Germinal center (tissue), 1 donor: ENCODE measurements at regions not wholly inside any gene's neighbourhood (a gene's known extent, or its start where the extent isn't known, plus 50 kb on each side); places are given as distances from the start of the nearest gene placed in this dataset.

ENCODE experiments used
- DNase-seq: peaks from one replicate; pipeline ENCODE4 v3.0.0; 2012; ENCODE audit warnings: mixed read lengths, low spot score

DNA sequence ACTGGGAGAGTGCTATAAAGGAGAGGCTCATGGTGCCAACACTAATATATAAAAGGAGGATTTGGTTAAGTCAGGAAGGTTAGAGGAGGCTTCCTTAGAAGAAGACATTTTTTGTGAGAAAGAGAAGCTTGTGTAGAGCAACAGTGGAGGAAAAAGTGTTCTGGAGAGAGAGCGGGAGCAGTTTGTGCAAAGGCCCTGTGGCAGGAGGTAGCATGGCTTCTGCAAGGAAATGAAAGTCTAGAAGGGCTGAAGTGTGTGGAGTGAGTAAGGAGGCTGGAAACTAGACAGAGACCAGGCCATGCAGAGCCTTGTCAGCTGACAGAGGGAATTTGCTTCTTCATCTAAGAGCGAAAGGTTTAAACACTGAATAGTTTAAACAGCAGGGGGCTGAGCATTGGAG is 64.4 kb upstream of the ARAP3 start:
- no peak for DNase-seq

DNA sequence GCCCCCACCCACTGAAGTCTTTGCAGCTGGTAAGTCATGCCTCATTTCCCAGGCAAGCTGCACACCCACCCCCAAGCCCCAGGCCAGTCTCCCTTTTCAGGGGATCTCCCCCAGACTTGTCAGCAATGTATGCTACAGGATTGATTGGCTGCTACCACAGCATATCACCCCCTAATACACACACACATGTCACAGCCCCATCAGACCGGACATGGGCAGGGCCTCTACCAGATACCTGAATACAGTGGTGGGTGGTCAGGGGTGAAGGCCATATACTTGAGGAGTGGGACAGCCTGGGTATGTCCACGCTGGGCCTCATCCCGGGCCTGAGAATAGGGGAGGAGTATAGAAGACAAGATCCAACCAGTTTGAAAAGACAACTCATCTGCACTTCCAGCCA is 63.4 kb upstream of the ARAP3 start:
- no peak for DNase-seq

DNA sequence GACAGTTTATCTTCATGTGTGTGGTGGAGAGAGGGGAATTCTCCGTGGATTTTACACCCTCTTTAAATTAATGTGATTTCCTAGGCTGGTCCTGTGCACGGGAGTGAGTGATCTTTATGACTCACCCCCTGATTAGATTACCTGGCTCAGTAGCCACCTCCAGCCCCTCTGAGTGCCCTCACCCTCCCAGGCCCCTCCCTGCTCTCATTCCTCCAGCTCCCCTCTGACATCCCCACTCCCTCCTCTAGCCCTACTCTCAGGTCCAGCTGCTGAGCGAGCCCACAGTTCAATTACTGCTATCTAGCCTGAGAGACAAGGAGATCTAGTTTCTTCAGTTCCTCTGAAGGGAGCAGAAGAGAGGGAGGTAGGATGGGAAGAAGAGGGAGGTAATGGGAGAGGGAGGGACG is 61.8 kb upstream of the ARAP3 start:
- DNase-seq = no peak

DNA sequence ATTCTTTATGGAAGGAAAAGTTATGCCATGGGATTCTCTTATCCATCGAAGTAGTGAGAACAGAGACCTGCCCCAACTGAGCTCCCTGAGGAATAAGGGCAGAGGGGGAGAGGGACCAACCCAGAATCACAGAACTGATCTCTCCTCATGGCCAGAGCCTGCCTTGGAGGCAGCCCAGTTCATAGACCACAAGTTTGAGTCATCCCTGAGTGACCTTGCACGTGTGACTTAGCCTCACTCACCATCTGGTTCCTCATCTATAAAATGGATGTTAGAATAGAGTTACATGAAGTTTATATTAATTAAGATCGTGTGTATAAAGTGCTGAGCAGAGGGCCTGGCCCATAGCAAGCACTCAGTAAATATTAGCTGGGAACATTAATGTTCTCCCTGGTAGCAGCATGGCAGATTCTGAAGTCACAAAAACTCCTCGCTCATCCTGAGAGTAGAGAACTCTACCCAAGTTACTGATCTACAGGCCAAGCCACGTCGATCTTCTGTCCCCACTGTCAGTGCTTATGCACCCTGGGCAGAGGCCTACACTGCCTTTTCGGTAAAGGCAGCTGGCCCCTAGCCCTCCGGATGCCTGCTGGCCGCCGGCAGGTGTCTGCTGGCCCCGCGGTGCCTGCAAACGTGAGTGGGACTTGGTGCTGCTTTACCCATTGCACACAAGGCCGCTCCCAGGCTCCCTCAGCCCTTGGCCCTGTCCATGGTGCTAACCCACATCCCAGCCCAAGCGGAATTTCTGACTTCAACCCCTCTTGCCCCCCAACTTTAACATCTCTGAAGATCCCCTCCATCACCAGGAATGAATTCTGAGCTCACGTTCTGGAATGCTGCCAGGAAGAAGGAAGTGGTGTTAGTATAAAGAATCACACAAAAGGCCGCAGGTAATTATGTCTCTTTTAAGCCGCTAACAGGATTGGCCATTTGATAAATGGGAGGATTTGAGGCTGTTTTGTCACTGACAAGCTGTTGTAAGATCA is 61.1 kb upstream of the ARAP3 start:
- DNase-seq = no peak

DNA sequence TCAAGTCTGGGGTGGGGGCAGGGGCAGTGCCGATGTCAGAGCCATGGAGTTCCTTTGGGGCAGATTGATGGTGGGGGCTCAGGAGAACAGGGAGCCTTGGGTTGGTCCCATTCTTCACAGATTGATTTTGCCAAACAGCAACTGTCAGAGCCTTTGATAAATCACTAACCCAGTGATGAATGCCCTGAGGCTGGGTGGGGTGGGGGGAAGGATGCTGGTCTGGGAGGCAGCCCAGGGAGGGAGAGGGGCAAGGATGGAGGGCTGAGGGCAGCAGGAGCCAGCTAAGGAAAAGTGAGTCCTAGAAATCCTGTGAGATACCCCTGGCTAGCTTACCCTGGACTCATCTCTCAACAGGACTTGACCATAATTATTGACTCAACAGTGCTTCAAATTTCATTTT is 60.1 kb upstream of the ARAP3 start:
- DNase-seq = no peak

DNA sequence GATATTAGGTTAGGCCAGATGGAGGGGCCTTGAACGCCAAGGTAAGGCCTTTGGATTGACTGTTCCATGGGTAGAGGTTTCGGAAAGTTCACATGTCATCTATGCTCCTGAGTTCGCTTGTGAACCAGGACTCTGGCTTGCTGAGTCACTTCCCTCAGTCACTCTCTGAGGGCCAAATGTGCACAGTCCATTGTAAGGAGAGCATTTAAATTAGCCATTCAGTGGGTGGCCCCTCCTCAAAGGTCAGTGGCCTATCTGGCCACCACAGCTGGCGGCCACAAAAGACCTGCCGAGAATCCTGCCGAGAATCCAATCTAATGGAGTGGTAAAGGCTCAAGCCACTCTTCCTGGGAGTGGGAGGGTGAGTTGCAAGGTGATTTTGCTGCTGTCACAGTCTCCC is 58.9 kb upstream of the ARAP3 start:
- no peak for DNase-seq

DNA sequence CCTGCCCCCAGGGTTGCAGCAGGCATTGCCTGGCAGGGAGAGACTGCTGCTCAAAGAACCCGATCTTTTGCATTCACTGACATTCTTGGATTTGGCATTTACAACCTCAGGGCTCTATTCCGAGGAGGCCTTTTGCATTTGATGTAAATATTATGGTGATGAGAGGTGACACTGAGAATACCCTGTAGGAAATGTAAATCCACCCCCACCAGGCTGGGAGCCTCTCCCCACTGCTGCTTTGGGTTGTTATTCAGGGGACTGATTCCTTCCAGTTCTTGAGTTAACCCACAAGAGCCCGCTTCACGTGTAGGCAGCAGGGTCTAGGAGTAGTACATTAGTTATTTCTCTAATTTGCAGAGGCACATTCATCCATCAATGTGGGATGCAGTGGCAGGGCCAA is 55.5 kb upstream of the ARAP3 start:
- DNase-seq = no peak

DNA sequence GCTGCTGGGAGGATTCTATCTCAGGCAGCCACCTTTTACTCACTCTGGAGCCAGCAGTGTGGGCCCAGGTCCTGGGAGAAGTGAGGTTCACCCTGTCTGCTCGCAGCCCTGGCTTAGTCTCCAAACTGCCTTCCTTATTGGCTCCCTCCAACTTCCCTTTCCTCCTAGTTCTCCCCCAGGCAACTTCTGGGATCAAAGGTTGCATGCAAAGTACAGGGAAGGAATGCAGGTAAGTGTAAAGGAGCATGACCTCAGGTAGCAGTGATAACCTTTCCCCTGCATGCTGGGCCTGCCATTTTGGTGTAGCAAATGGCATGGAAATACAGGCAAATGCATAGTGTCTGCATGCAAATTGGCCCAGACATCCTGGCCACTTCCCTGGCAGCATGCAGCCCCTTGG is 53.8 kb upstream of the ARAP3 start:
- DNase-seq = no peak

DNA sequence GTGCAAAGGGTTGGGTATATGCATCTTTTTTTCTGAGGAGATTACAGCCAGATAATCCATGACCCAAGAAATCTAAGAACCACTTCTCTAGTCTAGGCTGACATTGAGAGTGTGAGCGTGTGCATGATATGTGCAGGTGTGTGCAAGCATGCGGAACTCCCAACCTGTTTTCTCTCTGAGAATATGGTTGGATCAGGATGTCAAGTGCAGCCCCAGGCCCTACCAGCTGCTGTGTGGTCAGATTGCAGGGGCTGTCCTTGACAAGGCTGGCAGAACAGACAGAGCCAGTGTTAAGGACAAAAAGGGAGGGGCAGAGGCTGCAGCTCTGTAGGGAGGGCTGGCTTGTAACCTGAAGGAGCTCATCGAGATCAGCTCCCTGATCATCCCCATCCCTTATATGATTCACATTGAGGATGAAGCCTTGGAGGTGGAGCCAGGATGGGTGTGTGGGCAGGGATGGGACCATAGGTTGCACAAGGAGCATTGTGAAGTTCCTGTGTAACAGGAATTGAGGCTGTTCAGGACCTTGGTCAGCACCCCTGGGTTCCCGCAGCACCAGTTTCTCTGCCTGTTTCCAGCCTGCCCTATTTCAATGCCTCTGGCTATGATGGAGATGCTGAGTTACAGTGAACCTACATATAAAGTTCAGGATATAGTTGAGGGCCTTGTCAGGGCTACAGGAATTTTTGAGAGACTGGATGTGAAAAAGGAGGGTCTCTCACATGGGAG is 52.6 kb upstream of the ARAP3 start:
- peak; percentile 38 for DNase-seq

DNA sequence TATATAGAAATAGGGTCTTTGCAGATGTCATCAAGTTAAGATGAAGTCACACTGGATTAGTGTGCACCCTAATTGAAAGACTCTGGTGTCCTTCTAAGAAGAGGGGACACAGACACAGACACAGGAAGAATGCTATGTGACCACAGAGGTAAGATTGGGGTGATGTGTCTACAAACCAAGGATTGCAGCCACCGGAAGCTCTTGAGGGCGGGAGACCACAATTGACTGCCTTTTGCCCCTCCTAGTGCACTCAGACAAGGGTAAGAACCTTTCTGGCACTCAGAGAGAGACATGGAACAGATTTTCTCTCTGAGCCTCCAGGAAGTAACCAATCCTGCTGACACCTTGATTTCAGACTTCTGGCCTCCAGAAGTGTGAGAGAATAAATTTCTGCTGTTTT is 51.2 kb upstream of the ARAP3 start:
- DNase-seq = no peak

DNA sequence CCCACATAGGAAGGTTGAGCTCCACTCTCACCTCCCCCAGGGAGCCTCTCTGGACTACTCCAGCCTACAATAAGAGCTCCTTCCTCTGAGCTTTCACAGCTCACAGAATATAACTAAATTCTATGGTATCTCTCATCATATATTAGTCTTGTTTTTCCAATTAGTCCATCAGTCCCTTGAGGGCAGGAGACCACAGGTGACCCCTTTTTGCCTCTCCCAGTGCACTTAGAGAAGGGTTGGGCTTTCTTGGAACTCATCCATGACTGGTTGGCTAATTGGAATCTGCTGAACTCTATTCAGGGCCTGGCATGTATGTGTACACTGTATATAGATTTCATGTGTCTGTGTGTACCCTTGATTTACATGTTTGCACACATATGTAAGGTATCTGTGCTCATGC is 50.4 kb upstream of the ARAP3 start:
- no peak for DNase-seq
